Neural cell (in vitro differentiated cells): ENCODE measurements at regions not wholly inside any gene's neighbourhood (a gene's known extent, or its start where the extent isn't known, plus 50 kb on each side); places are given as distances from the start of the nearest gene placed in this dataset.

Experiments
- H2AFZ ChIP-seq: fragments of 200-600, 300-800 bp; sonication (generic), shearing (Covaris generic); 2 replicates; pipeline ENCODE4 v1.6.0; 2014; ENCODE audit warnings: low read depth, mild to moderate bottlenecking, antibody characterized with exemption, low read length, moderate library complexity
- H3F3A ChIP-seq: fragments of 200-600 bp; shearing (Covaris generic); 2 replicates; pipeline ENCODE4 v1.6.1; 2016; ENCODE audit warnings: mild to moderate bottlenecking, moderate library complexity, mixed read lengths, antibody characterized with exemption, low read length; ENCODE audit not compliant: insufficient read depth, poor library complexity, severe bottlenecking
- H3K27ac ChIP-seq: fragments of 200-600, 300-800 bp; sonication (generic), shearing (Covaris generic); 2 replicates; pipeline ENCODE4 v1.5.1; 2014; ENCODE audit warnings: mild to moderate bottlenecking, low read length, moderate library complexity
- H3K27me3 ChIP-seq: fragments of 300-800, 200-600 bp; sonication (generic), shearing (Covaris generic); 2 replicates; pipeline ENCODE4 v1.6.0; 2014; ENCODE audit warnings: mild to moderate bottlenecking, low read depth, low read length, moderate library complexity; ENCODE audit not compliant: insufficient read depth
- H3K36me3 ChIP-seq: fragments of 300-800, 200-600 bp; sonication (generic), shearing (Covaris generic); 2 replicates; pipeline ENCODE4 v1.5.1; 2014; ENCODE audit warnings: mild to moderate bottlenecking, antibody characterized with exemption, low read length, moderate library complexity; ENCODE audit not compliant: insufficient read depth
- H3K4me2 ChIP-seq: fragments of 300-800, 200-600 bp; sonication (generic), shearing (Covaris generic); 2 replicates; pipeline ENCODE4 v1.6.0; 2014; ENCODE audit warnings: mild to moderate bottlenecking, low read length
- H3K4me3 ChIP-seq: fragments of 300-800, 200-600 bp; sonication (generic), shearing (Covaris generic); 2 replicates; pipeline ENCODE4 v1.5.1; 2014; ENCODE audit warnings: mild to moderate bottlenecking, low read length, moderate library complexity
- H3K79me2 ChIP-seq: fragments of 200-600 bp; shearing (Covaris generic); replicated peaks from 2 replicates; pipeline ENCODE4 v1.6.0; 2014; ENCODE audit warnings: mild to moderate bottlenecking, low read length, moderate library complexity; ENCODE audit not compliant: insufficient read depth
- H3K9ac ChIP-seq: fragments of 300-800, 200-600 bp; sonication (generic), shearing (Covaris generic); 2 replicates; pipeline ENCODE4 v1.6.1; 2016; ENCODE audit warnings: mild to moderate bottlenecking, low read length, mixed read lengths
- H3K9me2 ChIP-seq: fragments of 200-600 bp; shearing (Covaris generic); 2 replicates; pipeline ENCODE4 v1.6.1; 2016; ENCODE audit warnings: mild to moderate bottlenecking, low read length, mixed read lengths; ENCODE audit not compliant: insufficient read depth
- H3K9me3 ChIP-seq: fragments of 200-600, 300-800 bp; sonication (generic), shearing (Covaris generic); 2 replicates; pipeline ENCODE4 v1.6.1; 2016; ENCODE audit warnings: mild to moderate bottlenecking, mixed run types, low read length, moderate library complexity, mixed read lengths
- H4K20me1 ChIP-seq: fragments of 200-600 bp; shearing (Covaris generic); 2 replicates; pipeline ENCODE4 v1.6.1; 2016; ENCODE audit warnings: mild to moderate bottlenecking, mixed run types; ENCODE audit not compliant: insufficient read depth
- CTCF ChIP-seq: fragments of 450-650 bp; IDR thresholded peaks from 2 replicates; pipeline ENCODE4 v1.5.1; 2014; ENCODE audit warnings: antibody characterized with exemption, mild to moderate bottlenecking, moderate library complexity; ENCODE audit not compliant: poor library complexity, severe bottlenecking
- EZH2 ChIP-seq: fragments of 200-600, 300-800 bp; shearing (Covaris generic), sonication (generic); IDR thresholded peaks from 2 replicates; pipeline ENCODE4 v1.6.1; 2014; ENCODE audit warnings: antibody characterized with exemption, low read length, borderline replicate concordance, mild to moderate bottlenecking; ENCODE audit not compliant: insufficient read depth, poor library complexity, severe bottlenecking
- MXI1 ChIP-seq: fragments of 450-650 bp; conservative IDR thresholded peaks from 2 replicates; pipeline ENCODE4 v1.6.1; 2014; ENCODE audit warnings: antibody characterized with exemption, mild to moderate bottlenecking; ENCODE audit not compliant: poor library complexity, severe bottlenecking
- POLR2AphosphoS5 ChIP-seq: IDR thresholded peaks from 2 replicates; pipeline ENCODE4 v1.6.1; 2012
- REST ChIP-seq: IDR thresholded peaks from 2 replicates; pipeline ENCODE4 v1.6.1; 2012; ENCODE audit warnings: borderline replicate concordance
- SMC3 ChIP-seq: fragments of 450-650 bp; conservative IDR thresholded peaks from 2 replicates; pipeline ENCODE4 v1.6.1; 2014; ENCODE audit warnings: antibody characterized with exemption, mild to moderate bottlenecking, moderate library complexity; ENCODE audit not compliant: poor library complexity
- TAF1 ChIP-seq: IDR thresholded peaks from 2 replicates; pipeline ENCODE4 v1.6.1; 2012; ENCODE audit warnings: low read depth

GRCh38 chr9:99389087-99390033 lies 167.3 kb downstream of the SEC61B start:
- Histone ChIP-seq H3K27ac (no peak overlapping the region), H2AFZ (no peak overlapping the region), H3K27me3 (no peaks in the 10 kb centered on the region), H3K4me3 (no peak overlapping the region), H4K20me1 (no peaks in the 10 kb centered on the region), H3K79me2 (no peaks in the 10 kb centered on the region), H3K36me3 (no peaks in the 10 kb centered on the region), H3K9ac (no peak overlapping the region), H3K9me3 (no peaks in the 10 kb centered on the region), H3K9me2 (no peaks in the 10 kb centered on the region), H3F3A (no peaks in the 10 kb centered on the region), H3K4me2 (no peak overlapping the region)
- TF ChIP-seq TAF1 (no peak), EZH2 (no peak), MXI1 (no peak), SMC3 (no peak), POLR2AphosphoS5 (no peak)

GRCh38 chr9:99391937-99392594 lies 170.0 kb downstream of the SEC61B start:
- Histone ChIP-seq H4K20me1 (no peaks in the 10 kb centered on the region), H3K27me3 (no peaks in the 10 kb centered on the region), H3F3A (no peaks in the 10 kb centered on the region), H3K79me2 (no peaks in the 10 kb centered on the region), H3K9me3 (no peaks in the 10 kb centered on the region), H3K4me2 (no peak overlapping the region), H3K36me3 (no peaks in the 10 kb centered on the region), H3K4me3 (no peak overlapping the region), H3K27ac (no peak overlapping the region), H2AFZ (no peak overlapping the region), H3K9ac (no peak overlapping the region), H3K9me2 (no peaks in the 10 kb centered on the region)
- TF ChIP-seq POLR2AphosphoS5, result no peak
- no peak for TF ChIP-seq SMC3
- no peak for TF ChIP-seq TAF1
- no peak for TF ChIP-seq MXI1
- no peak for TF ChIP-seq REST
- no peak for TF ChIP-seq CTCF
